Caco-2 (cell line): ENCODE measurements at regions not wholly inside any gene's neighbourhood (a gene's known extent, or its start where the extent isn't known, plus 50 kb on each side); places are given as distances from the start of the nearest gene placed in this dataset.

Experiments used
- BruUV-seq: library from RNA; stranded (reverse); fragments of 400-500 nt; replicated peaks from 2 replicates; lab custom pipeline; 2021; lab: Mats Ljungman, UMichigan
- CTCF ChIA-PET: fragments of 300-600 bp; sonication (Branson Sonifier 250); formaldehyde crosslinking; loops from one replicate; lab custom pipeline; 2022; ENCODE audit warnings: antibody characterized with exemption; lab: Charles Lee
- POLR2A ChIA-PET: fragments of 300-600 bp; sonication (Branson Sonifier 250); formaldehyde crosslinking; loops from one replicate; lab custom pipeline; 2022; ENCODE audit warnings: antibody characterized with exemption; lab: Charles Lee
- DNase-seq, 2 experiments: peaks; one replicate each; pipeline versions ENCODE4 v3.0.0 to v3.0.0-alpha.2; 2020 to 2022
- H3K27me3 ChIP-seq: replicated peaks from 2 replicates; pipeline ENCODE4 v1.6.0; 2011; ENCODE audit warnings: low read length; ENCODE audit not compliant: control insufficient read depth, insufficient read depth
- H3K36me3 ChIP-seq: 2 replicates; pipeline ENCODE4 v1.5.1; 2011; ENCODE audit warnings: low read length; ENCODE audit not compliant: control insufficient read depth, insufficient read depth
- H3K4me1 ChIP-seq: fragments of 250-450 bp; sonication (Bioruptor Pico); 2 replicates; pipeline ENCODE4 v1.5.1; 2020; ENCODE audit warnings: mild to moderate bottlenecking
- H3K4me3 ChIP-seq: 2 replicates; pipeline ENCODE4 v1.5.1; 2011; ENCODE audit warnings: low read depth, mild to moderate bottlenecking, control low read depth, low read length
- H3K9me3 ChIP-seq: fragments of 250-450 bp; sonication (Bioruptor Pico); 2 replicates; pipeline ENCODE4 v1.5.1; 2020; ENCODE audit warnings: mild to moderate bottlenecking, moderate library complexity
- H3K27ac Mint-ChIP-seq: one replicate; pipeline ENCODE4 v1.8.0; 2022; ENCODE audit warnings: mixed read lengths; ENCODE audit not compliant: unreplicated experiment
- H3K27me3 Mint-ChIP-seq: one replicate; pipeline ENCODE4 v1.8.0; 2022; ENCODE audit warnings: mixed read lengths; ENCODE audit not compliant: insufficient read depth, unreplicated experiment
- H3K36me3 Mint-ChIP-seq: one replicate; pipeline ENCODE4 v1.8.0; 2022; ENCODE audit warnings: mild to moderate bottlenecking, mixed read lengths; ENCODE audit not compliant: insufficient read depth, unreplicated experiment
- H3K4me1 Mint-ChIP-seq: one replicate; pipeline ENCODE4 v1.8.0; 2022; ENCODE audit warnings: low read depth, mixed read lengths; ENCODE audit not compliant: unreplicated experiment
- H3K4me3 Mint-ChIP-seq: one replicate; pipeline ENCODE4 v1.8.0; 2022; ENCODE audit warnings: mild to moderate bottlenecking, moderate library complexity, mixed read lengths; ENCODE audit not compliant: unreplicated experiment
- H3K9me3 Mint-ChIP-seq: one replicate; pipeline ENCODE4 v1.8.0; 2022; ENCODE audit warnings: mixed read lengths; ENCODE audit not compliant: unreplicated experiment
- CTCF ChIP-seq, 2 experiments: fragments of 200-600 bp in 1 of 2; IDR thresholded peaks; 1 replicate in 1 of 2; 2 replicates in 1 of 2; pipeline versions ENCODE4 v1.5.1 to v1.8.0; 2011 to 2022; ENCODE audit warnings: antibody characterized with exemption in 1 of 2, control low read depth in 1 of 2, inconsistent platforms in 1 of 2, low read depth in 1 of 2, low read length in 1 of 2, mild to moderate bottlenecking in 1 of 2, moderate library complexity in 1 of 2; ENCODE audit not compliant: insufficient read depth in 1 of 2, severe bottlenecking in 1 of 2, unreplicated experiment in 1 of 2
- intact Hi-C: fragments of 100-400 bp; cut with micrococcal nuclease; formaldehyde crosslinking; loops from one replicate; pipeline ENCODE4 v1.10.0; 2022; ENCODE audit not compliant: unreplicated experiment

GRCh38 chr18:26700728-26701127 is 152.4 kb upstream of the KCTD1 start:
- no peak for DNase-seq
- H3K27me3 ChIP-seq: no peaks in the 10 kb centered on the region
- H3K36me3 Mint-ChIP-seq: no peaks in the 10 kb centered on the region

GRCh38 chr18:26700201-26700600 is 151.8 kb upstream of the KCTD1 start:
- Histone ChIP-seq H3K4me3 (no peak overlapping the region), H3K9me3 (no peaks in the 10 kb centered on the region), H3K4me1 (no peaks in the 10 kb centered on the region), H3K27me3 (no peaks in the 10 kb centered on the region), H3K36me3 (no peaks in the 10 kb centered on the region)
- intact Hi-C loops: no loop called here
- ChIA-PET CTCF (no interaction called here), POLR2A (no interaction called here)
- Mint-ChIP-seq H3K27ac (no peak overlapping the region), H3K36me3 (no peaks in the 10 kb centered on the region), H3K27me3 (peaks cover 3% of the 10 kb centered on the region), H3K4me3 (no peak overlapping the region), H3K9me3 (no peaks in the 10 kb centered on the region), H3K4me1 (no peaks in the 10 kb centered on the region)
- no peak for TF ChIP-seq CTCF (IDR thresholded peaks at IDR 0.05; ENCODE audit: insufficient read depth in 1 of 2, low read depth in 1 of 2, low read length in 1 of 2, severe bottlenecking in 1 of 2, unreplicated experiment in 1 of 2)
- DNase-seq: no peak
- BruUV-seq: no TSS peak

More at GRCh38 chr18:26700728-26701127, 152.4 kb upstream of the KCTD1 start:
- no TSS peak for BruUV-seq
- CTCF ChIA-PET: no interaction called here
- no peak for TF ChIP-seq CTCF (IDR thresholded peaks at IDR 0.05; ENCODE audit: insufficient read depth in 1 of 2, low read depth in 1 of 2, low read length in 1 of 2, severe bottlenecking in 1 of 2, unreplicated experiment in 1 of 2)
- Mint-ChIP-seq H3K9me3 (no peaks in the 10 kb centered on the region), H3K4me1 (no peaks in the 10 kb centered on the region), H3K4me3 (no peak overlapping the region), H3K27me3 (peaks cover 3% of the 10 kb centered on the region), H3K27ac (no peak overlapping the region)
- intact Hi-C loops: no loop called here
- no peaks in the 10 kb centered on the region for H3K9me3 ChIP-seq
- no peaks in the 10 kb centered on the region for H3K36me3 ChIP-seq
- POLR2A ChIA-PET: no interaction called here
- H3K4me3 ChIP-seq: no peak overlapping the region
- H3K4me1 ChIP-seq: no peaks in the 10 kb centered on the region

GRCh38 chr18:26697186-26697884 is 149.0 kb upstream of the KCTD1 start:
- ChIA-PET POLR2A (no interaction called here), CTCF (interaction anchor here (0.6 kb wide), 1 partner anchor 79 kb away, joined by 5 read pairs; no protein-coding TSS in a partner anchor)
- no TSS peak for BruUV-seq
- no peak overlapping the region for H3K4me3 ChIP-seq
- Mint-ChIP-seq H3K36me3 (no peaks in the 10 kb centered on the region), H3K27me3 (no peaks in the 10 kb centered on the region), H3K4me3 (no peak overlapping the region), H3K27ac (no peak overlapping the region), H3K9me3 (no peaks in the 10 kb centered on the region), H3K4me1 (no peaks in the 10 kb centered on the region)
- no peaks in the 10 kb centered on the region for H3K9me3 ChIP-seq
- H3K27me3 ChIP-seq: no peaks in the 10 kb centered on the region
- intact Hi-C loops: no loop called here
- no peaks in the 10 kb centered on the region for H3K4me1 ChIP-seq
- DNase-seq: no peak
- no peaks in the 10 kb centered on the region for H3K36me3 ChIP-seq
- TF ChIP-seq CTCF (IDR thresholded peaks at IDR 0.05; ENCODE audit: insufficient read depth in 1 of 2, low read depth in 1 of 2, low read length in 1 of 2, severe bottlenecking in 1 of 2, unreplicated experiment in 1 of 2): no peak
